GM12875 (cell line): ENCODE measurements at regions not wholly inside any gene's neighbourhood (a gene's known extent, or its start where the extent isn't known, plus 50 kb on each side); places are given as distances from the start of the nearest gene placed in this dataset.

Source experiments
- H3K4me3 ChIP-seq: one replicate; pipeline ENCODE4 v1.5.1; 2011; ENCODE audit warnings: low read depth, low read length, control low read depth
- TF ChIP-seq, protein P1 (sequence below): IDR thresholded peaks from 2 replicates; pipeline ENCODE4 v1.5.1; 2011; ENCODE audit warnings: low read depth, mild to moderate bottlenecking, control low read depth, inconsistent platforms, low read length, moderate library complexity, borderline replicate concordance; ENCODE audit not compliant: insufficient read depth

DNA sequence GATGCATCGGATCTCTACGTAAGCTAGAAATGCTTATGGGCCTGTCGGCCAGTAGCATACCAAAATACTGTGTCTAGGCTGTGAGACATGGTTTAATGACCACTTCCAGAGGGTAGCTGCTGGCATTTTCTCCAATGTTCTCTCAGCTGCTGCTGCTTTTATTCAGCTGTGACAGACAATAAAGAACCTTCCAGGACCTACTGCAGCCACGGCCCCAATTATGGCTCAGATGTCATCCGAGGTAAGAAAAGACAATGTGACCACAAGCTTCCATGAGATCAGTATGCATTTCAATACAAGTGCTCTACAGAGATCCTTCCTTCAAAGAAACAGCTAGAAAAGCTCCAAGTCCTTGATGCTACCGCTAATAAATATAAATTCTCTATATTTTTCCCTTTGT is 256.2 kb downstream of the SDHAF3 start:
- TF ChIP-seq, protein P1, sequence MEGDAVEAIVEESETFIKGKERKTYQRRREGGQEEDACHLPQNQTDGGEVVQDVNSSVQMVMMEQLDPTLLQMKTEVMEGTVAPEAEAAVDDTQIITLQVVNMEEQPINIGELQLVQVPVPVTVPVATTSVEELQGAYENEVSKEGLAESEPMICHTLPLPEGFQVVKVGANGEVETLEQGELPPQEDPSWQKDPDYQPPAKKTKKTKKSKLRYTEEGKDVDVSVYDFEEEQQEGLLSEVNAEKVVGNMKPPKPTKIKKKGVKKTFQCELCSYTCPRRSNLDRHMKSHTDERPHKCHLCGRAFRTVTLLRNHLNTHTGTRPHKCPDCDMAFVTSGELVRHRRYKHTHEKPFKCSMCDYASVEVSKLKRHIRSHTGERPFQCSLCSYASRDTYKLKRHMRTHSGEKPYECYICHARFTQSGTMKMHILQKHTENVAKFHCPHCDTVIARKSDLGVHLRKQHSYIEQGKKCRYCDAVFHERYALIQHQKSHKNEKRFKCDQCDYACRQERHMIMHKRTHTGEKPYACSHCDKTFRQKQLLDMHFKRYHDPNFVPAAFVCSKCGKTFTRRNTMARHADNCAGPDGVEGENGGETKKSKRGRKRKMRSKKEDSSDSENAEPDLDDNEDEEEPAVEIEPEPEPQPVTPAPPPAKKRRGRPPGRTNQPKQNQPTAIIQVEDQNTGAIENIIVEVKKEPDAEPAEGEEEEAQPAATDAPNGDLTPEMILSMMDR: no peak
- no peak overlapping the region for H3K4me3 ChIP-seq

DNA sequence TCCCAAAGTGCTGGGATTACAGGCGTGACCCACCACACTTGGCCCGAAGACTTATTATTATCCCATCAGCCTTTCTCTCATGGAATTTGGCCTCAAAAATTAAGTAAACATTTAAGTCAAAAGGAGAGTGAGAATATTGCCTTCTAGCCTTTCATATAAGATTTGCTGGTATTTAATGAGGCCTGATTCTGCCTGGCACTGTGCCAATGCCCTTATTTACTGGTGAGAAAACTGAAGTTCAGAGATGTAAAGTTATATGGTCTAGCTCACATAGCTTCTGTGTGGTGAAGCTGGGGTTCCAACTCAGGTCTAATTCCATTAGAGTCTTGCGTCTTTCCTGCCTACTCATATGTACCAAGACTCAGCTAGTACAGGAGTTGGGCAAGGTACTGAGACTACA is 260.2 kb downstream of the SDHAF3 start:
- no peak overlapping the region for H3K4me3 ChIP-seq
- TF ChIP-seq, protein P1: no peak

DNA sequence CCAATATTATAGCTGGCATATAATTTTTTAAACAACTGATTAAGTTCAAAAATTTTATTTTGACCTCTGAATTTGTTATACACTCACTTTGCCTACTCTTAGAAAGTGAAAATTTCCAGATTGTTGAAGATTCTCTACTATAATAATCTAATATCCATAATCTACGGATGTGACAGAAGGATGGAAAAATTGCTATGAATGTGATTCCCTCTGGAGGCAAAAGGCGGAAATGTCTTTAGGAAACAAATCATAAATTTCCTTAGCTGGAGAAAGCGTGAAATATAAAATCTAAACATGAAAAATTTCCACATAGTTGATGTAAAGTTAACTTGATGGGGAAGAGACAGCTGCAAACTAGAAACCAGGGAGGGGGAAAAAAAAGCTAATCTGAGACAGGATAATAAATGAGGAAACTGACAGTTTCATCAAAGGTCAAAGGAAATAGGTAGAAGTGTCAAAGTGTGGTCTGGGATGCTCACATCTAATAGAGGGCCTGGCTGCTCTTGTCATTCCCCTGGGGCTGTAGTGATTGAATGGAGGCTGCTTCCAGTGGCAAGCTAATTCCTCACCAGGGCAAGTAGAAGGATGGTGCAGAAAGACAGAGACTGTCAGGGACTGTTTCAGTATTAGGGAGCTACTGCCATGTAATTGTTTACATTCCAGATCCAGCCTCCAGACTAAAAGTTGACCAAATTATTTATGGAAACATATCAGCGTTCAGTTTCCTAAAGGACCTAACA is 264.5 kb downstream of the SDHAF3 start:
- TF ChIP-seq, protein P1: no peak

DNA sequence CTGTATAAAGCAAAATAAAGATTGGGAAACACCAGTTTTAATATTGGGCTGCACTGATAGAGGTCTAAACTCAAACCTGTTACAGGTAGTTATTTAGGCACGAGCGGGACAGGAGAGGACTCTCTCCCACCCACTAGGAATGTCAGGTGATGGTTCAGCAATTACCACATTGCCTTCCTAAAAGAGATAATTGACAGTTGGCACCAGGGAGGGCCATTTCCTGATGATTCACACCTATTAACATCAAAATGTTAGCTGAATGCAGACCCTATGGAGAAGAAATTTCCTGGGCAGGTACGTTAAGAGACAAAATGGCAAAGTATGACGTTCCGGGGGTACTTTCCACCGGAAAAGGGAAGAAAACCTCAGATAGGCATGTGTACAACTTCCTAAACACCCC is 272.6 kb downstream of the SDHAF3 start:
- no peak overlapping the region for H3K4me3 ChIP-seq
- TF ChIP-seq, protein P1: no peak

More for the DNA sequence above, 264.5 kb downstream of the SDHAF3 start:
- no peak overlapping the region for H3K4me3 ChIP-seq

DNA sequence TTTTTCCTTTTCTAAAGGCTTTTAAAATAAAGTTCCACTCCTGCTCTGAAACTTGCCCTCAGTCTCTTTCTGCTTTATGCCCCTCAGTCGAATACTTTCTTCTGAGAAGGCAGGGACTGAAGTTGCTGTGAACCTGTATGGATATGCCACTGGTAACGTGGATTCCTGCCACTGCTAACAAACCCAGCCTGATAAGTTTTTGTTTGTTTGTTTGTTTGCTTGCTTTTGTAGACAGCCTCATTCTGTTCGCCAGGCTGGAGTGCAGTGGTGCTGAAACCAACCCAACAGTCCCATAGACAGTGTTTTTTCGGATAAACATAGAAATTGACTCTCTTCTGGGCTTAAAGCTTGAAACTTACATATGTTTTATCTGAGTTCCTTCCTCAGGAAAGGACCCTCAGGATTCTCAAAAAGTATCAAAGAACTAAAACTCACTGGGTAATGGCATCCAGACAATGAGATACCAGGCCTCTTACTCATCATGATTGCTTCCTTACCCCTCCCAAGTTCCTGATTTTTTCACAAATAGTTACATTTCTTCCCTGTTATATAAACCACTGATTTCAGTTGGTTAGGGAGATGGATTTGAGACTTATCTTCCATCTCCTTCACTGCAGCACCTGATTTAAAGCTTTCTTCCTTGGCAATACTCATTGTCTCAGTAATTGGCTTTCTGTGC is 273.6 kb downstream of the SDHAF3 start:
- TF ChIP-seq, protein P1: no peak
- H3K4me3 ChIP-seq: no peak overlapping the region

DNA sequence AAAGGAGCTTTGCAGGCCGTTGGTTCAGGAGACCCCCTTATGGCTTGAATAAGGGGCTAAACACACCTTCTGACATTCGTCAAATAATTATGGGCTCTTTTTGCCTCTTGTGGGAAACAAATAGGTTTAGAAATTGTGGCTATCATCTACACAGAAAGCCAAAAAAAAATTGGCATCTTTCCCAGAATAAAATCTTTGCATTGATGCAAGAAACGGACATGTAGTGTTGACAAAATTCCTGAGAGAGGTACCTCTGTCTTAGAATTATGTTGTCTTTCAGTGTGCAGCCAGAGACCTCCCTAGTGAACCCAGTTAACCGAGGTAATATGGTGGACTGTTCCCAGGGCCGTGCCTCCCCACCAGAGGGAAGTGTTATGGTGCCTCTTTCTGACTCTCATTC is 283.9 kb downstream of the SDHAF3 start:
- TF ChIP-seq, protein P1: no peak
- no peak overlapping the region for H3K4me3 ChIP-seq

DNA sequence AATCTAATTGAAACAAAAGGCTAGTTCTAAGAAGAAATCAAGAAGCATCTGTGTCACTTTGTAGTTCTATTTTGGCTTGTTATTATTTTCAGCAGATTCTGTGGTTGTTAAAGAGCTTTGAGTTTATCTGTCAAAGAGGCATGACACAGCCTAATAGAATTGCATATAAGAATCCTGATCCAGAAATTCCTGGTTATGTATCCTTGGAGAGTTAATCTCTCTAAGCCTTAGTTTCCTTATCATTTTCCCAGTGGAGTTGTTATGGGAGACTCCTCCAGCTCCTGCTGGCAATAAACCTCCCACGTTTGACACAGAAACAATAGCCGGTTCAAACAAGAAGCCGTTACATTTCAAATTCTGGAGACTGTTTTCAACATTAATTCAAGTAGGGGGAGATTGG is 288.3 kb downstream of the SDHAF3 start:
- TF ChIP-seq, protein P1: no peak
- no peak overlapping the region for H3K4me3 ChIP-seq
